ENCODE measurements at regions not wholly inside any gene's neighbourhood (a gene's known extent, or its start where the extent isn't known, plus 50 kb on each side); places are given as distances from the start of the nearest gene placed in this dataset.

DNA sequence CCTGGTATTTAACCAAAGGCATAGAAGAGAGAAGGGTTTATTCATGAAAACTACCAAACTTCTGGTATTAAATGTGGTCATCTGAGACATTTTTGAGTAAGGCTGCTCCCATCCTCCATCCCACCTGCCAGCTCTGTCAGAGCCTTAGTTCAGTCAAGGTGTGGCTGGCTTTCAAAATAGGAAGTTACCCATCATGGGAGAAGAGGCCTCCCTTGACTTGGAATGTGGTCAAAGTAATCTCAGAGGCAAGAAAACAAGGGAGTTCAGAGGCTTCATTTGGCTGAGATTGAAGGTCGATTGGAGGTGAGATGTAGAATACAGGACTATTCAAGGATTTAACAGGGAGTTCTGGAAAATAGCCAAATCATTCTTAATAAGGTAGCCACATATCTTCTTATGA is 540.4 kb upstream of the ARRDC4 start:
- Histone ChIP-seq H2BK5ac (ENCODE audit: low read depth, low read length, poor library complexity, severe bottlenecking) (no peak overlapping the region), H3K9me1 (ENCODE audit: insufficient read depth, low read length) (no peaks in the 10 kb centered on the region), H3K27ac (ENCODE audit: insufficient read depth, low read length) (no peak overlapping the region), H3K4ac (ENCODE audit: low read depth, low read length) (no peak overlapping the region), H4K8ac (ENCODE audit: low read depth in 2 of 2, low read length in 2 of 2) (no peak overlapping the region), H2BK120ac (ENCODE audit: low read depth, low read length) (no peak overlapping the region), H2BK15ac (ENCODE audit: low read depth, low read length) (no peak overlapping the region), H3K23ac (ENCODE audit: low read depth, low read length) (no peak overlapping the region), H4K91ac (ENCODE audit: insufficient read depth, low read depth, low read length) (no peak overlapping the region), H2AK9ac (replicated peaks; ENCODE audit: low read depth, low read length, poor library complexity) (no peak overlapping the region), H3K56ac (ENCODE audit: extremely low read depth, insufficient read depth, low read length) (no peak overlapping the region), H3K4me1 (ENCODE audit: control insufficient read depth, insufficient read depth, low read length) (no peaks in the 10 kb centered on the region), H3K9me3 (ENCODE audit: control insufficient read depth, insufficient read depth, low read length) (peaks cover 7% of the 10 kb centered on the region), H3K18ac (ENCODE audit: low read depth, low read length) (no peak overlapping the region), H3K4me3 (ENCODE audit: insufficient read depth, low read depth, low read length) (no peak overlapping the region), H3K4me2 (ENCODE audit: low read depth, low read length) (no peak overlapping the region), H2BK20ac (ENCODE audit: low read depth, low read length) (no peak overlapping the region), H3K27me3 (ENCODE audit: control insufficient read depth, insufficient read depth, low read length) (no peaks in the 10 kb centered on the region), H3K36me3 (ENCODE audit: control insufficient read depth, insufficient read depth, low read length) (no peaks in the 10 kb centered on the region), H3K14ac (replicated peaks; ENCODE audit: low read depth, low read length) (no peak overlapping the region), H4K20me1 (ENCODE audit: insufficient read depth, low read length) (no peaks in the 10 kb centered on the region), H2AK5ac (ENCODE audit: low read depth, low read length) (no peak overlapping the region), H4K5ac (ENCODE audit: low read depth, low read length) (no peak overlapping the region), H3K79me1 (ENCODE audit: low read depth in 1 of 2, low read length in 2 of 2) (no peaks in the 10 kb centered on the region), H3K9ac (ENCODE audit: low read depth, low read length) (no peak overlapping the region), H2AFZ (replicated peaks; ENCODE audit: low read length, poor library complexity) (no peak overlapping the region)
- intact Hi-C loops (cut with micrococcal nuclease) (no loop called here), in situ Hi-C loops (cut with MboI; ENCODE audit: low sequenced_read_pairs) (no loop called here), dilution Hi-C loops (cut with HindIII; ENCODE audit: low sequenced_read_pairs, unreplicated experiment) (no loop called here)
- no TSS peak for BruUV-seq (replicated peaks)
- TF ChIP-seq RFX5 (IDR thresholded peaks at IDR 0.05; ENCODE audit: low read depth, low read length) (no peak), RCOR1 (IDR thresholded peaks at IDR 0.05; ENCODE audit: insufficient replicate concordance, low read length) (no peak), MAZ (IDR thresholded peaks at IDR 0.05; ENCODE audit: borderline replicate concordance, low read depth, low read length) (no peak), SMC3 (IDR thresholded peaks at IDR 0.05; ENCODE audit: low read depth, low read length) (no peak), RAD21 (IDR thresholded peaks at IDR 0.05; ENCODE audit: low read length) (no peak), CEBPB (IDR thresholded peaks at IDR 0.05; ENCODE audit: low read depth, low read length) (no peak), MXI1 (IDR thresholded peaks at IDR 0.05; ENCODE audit: borderline replicate concordance, low read depth, low read length) (no peak), BHLHE40 (IDR thresholded peaks at IDR 0.05; ENCODE audit: low read depth, low read length) (no peak), POLR2A (IDR thresholded peaks at IDR 0.05; ENCODE audit: low read depth, low read length) (no peak), NFE2L2 (IDR thresholded peaks at IDR 0.05; ENCODE audit: low read depth, low read length) (no peak), MAFK (IDR thresholded peaks at IDR 0.05; ENCODE audit: low read depth, low read length) (no peak), FOS (IDR thresholded peaks at IDR 0.05; ENCODE audit: low read depth, low read length) (no peak), CHD1 (IDR thresholded peaks at IDR 0.05; ENCODE audit: low read depth, low read length) (no peak)
- TF ChIP-seq, protein P1, sequence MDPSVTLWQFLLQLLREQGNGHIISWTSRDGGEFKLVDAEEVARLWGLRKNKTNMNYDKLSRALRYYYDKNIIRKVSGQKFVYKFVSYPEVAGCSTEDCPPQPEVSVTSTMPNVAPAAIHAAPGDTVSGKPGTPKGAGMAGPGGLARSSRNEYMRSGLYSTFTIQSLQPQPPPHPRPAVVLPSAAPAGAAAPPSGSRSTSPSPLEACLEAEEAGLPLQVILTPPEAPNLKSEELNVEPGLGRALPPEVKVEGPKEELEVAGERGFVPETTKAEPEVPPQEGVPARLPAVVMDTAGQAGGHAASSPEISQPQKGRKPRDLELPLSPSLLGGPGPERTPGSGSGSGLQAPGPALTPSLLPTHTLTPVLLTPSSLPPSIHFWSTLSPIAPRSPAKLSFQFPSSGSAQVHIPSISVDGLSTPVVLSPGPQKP (IDR thresholded peaks at IDR 0.05; ENCODE audit: borderline replicate concordance, low read depth, low read length): no peak
- TF ChIP-seq, protein P2, sequence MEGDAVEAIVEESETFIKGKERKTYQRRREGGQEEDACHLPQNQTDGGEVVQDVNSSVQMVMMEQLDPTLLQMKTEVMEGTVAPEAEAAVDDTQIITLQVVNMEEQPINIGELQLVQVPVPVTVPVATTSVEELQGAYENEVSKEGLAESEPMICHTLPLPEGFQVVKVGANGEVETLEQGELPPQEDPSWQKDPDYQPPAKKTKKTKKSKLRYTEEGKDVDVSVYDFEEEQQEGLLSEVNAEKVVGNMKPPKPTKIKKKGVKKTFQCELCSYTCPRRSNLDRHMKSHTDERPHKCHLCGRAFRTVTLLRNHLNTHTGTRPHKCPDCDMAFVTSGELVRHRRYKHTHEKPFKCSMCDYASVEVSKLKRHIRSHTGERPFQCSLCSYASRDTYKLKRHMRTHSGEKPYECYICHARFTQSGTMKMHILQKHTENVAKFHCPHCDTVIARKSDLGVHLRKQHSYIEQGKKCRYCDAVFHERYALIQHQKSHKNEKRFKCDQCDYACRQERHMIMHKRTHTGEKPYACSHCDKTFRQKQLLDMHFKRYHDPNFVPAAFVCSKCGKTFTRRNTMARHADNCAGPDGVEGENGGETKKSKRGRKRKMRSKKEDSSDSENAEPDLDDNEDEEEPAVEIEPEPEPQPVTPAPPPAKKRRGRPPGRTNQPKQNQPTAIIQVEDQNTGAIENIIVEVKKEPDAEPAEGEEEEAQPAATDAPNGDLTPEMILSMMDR (conservative IDR thresholded peaks at IDR 0.05; ENCODE audit: low read depth, low read length): no peak
- ATAC-seq (ENCODE audit: low read depth) (no peak), DNase-seq (no peak)
- POLR2A ChIA-PET (ENCODE audit: unreplicated experiment): no interaction called here
- no CpG with 5 or more reads among the region's 1 CpG for WGBS, 2 experiments (ENCODE audit: extremely low coverage in 2 of 2, insufficient read length in 1 of 2)
- CTCF ChIA-PET: no interaction called here

Measured in IMR-90 (cell line).